GM21360 (cell line): ENCODE measurements at regions not wholly inside any gene's neighbourhood (a gene's known extent, or its start where the extent isn't known, plus 50 kb on each side); places are given as distances from the start of the nearest gene placed in this dataset.
"Not testable (repeated sequence)": the region's sequence is repeated elsewhere in the genome, so short reads cannot be mapped to it uniquely, and the experiment has no call there.

ENCODE experiments used
- ATAC-seq: cut with Tn5 transposase; IDR thresholded peaks from one replicate; pipeline ENCODE4 v1.9.1; 2021; ENCODE audit warnings: mild to moderate bottlenecking, moderate library complexity; ENCODE audit not compliant: unreplicated experiment

GRCh38 chr1:58076258-58076657, 470.3 kb downstream of the OMA1 start:
- no peak for ATAC-seq

DNA sequence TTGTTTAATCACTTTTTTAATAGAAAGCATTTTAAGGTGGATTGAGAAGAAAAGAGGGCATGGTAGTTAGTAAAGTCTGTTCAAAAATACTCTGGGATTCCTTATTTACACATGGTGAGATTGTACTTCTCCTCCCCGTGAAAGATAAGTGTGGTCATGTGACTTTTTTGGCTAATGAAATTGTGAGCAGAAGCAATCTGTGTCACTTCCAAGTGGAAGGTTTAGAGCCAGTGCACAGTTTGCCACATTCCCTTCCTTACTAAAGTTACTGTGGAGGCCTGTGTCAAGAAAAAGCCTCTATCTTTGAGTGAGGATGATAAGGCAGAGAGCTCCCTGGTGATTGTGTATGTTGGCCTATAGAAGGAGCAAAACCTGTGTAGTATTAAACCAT, 471.3 kb downstream of the OMA1 start:
- ATAC-seq, result no peak

GRCh38 chr1:58072450-58072849, 474.1 kb downstream of the OMA1 start:
- ATAC-seq, result no peak

DNA sequence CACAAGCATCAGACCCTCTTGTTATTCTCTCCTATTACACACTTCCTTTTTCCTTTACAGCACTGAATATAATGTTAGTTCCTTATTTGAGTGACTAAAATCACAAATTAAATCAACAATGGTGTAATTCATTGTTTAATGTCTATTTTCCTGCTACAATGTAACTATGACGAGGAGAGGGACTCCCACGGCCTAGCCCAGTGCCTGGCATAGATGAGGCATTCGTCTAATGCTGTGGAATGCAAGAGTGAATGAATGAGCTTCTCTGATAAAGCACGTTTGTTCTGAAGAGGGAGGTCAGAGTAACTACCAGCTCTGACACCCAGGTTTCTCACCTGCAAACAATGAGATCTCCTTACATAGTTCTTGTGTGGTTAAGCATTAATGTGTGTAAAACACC, 479.4 kb downstream of the OMA1 start:
- ATAC-seq, result no peak

GRCh38 chr1:58065520-58065919, 481.0 kb downstream of the OMA1 start:
- ATAC-seq, result no peak

DNA sequence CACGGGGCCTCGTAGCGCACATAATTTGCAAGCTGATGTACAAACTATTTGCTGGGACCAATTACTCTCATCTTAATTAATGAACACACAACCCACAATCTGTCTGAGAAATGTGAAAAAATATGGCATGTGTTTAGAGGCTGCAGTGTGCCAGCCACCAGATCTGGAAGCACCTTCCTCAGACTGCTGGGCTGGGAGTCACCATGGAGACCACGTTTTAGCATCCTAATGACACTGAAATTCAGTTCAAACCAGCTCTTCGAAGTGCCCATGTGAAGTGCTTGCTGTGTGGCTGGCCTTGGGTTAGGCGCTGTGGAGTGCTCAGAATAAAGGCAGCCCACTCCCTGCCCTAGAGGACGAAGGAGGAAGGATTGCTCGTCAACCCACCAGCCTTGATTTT, 482.4 kb downstream of the OMA1 start:
- ATAC-seq, result no peak

- ATAC-seq, result no peak
Observed at GRCh38 chr1:58063095-58063494, 483.4 kb downstream of the OMA1 start.

DNA sequence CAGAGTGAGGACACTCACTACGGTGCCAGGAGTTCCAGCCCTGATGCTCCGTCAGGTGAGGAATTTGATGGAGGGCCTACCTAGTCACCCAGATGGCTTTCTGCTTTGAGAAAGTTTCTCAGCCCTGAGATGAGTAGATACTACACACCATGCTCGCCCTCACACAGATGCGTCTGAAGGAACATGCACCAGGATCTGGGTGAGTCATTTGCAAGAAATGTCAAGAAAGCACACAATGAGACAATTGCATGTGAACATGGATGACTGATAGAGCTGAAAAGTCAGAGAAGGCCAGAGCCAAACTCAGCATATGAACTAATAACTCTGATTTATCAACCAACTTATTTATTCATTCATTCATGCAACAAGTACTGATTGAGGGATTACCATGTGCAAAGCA, 483.9 kb downstream of the OMA1 start:
- ATAC-seq, result no peak

DNA sequence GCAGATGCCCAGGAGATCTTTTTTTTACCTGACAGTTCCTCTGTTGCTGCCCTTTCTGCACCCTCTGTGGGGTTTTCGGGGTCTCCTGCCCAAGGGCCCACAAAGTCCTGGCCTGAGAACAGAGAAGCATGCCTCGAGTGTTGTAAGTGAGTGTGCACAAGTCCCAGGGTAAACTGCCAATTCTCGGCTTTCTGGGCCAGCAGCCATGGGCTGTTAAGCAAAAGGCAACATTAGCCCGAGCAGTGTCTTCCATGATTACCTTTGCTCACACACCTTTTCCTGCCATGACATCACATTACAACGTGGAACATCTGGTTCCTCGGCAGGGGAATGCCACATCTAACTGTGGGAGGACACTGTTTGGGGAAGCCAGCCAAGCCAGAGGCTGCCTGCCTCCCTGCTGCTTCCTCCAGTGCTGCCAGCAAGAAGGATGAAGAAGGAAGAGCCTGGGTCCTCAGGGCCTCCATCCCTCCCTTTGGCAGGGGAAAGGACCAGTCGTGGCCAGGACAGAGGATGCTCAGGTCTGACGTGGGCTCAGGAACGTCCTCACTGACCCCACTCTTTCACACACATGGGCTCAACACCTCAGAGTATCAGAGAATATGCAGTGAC, 485.9 kb downstream of the OMA1 start:
- no peak for ATAC-seq

GRCh38 chr1:58059789-58060188, 486.7 kb downstream of the OMA1 start:
- ATAC-seq, result no peak

GRCh38 chr1:58058323-58058722, 488.2 kb downstream of the OMA1 start:
- ATAC-seq, result no peak

DNA sequence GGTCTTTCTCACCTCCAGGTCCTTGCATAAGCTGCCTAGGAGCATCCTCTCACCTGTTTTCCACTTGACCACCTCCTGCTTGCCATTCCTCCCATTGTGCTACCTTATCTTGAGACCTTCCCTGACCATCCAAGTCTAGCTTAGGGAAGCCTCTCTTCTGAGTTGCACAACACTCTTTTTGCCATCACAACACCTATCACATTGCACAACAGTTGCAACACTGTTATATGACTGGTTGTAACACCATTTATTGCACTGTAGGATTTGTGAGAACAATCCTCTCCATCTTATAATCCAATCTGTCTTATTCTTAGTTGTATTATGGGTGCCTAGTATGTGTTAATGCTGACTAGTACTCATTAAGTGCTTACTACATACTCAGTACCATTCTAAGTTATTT, 488.7 kb downstream of the OMA1 start:
- ATAC-seq, result no peak

DNA sequence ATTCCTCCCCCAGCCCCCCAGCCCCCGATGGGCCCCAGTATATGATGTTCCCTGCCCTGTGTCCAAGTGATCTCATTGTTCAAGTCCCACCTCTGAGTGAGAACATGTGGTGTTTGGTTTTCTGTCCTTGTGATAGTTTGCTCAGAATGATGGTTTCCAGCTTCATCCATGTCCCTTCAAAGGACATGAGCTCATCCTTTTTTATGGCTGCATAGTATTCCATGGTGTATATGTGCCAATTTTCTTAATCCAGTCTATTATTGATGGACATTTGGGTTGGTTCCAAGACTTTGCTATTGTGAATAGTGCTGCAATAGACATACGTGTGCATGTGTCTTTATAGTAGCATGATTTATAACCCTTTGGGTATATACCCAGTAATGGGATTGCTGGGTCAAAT, 495.3 kb downstream of the OMA1 start:
- ATAC-seq, result not testable (repeated sequence)

DNA sequence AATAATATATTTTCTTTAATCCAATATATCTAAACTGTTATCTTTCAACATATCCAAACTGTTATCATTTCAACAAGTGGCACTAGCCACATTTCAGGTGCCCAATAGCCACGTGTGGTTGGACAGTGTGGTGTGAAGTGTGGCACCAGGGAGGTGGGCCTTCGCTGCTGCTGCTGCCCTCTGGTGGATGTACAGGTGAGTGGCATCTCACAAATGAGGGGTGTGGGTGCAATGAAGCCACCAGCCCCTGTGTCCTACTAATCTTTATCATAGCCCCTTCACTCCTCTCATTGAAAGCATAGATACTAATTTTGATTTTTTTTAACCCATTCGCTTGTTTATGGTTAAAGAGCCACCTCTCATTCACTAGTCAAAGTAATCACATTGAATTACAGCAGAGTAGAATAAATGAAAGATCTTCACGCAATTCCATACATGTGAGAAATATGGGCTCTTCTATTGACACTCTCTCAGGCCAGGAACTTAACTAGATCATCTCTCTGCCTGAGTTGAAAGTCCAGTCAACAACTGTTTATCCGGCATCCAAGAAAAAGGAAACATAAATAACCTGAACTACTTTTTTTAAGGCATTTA, 499.2 kb downstream of the OMA1 start:
- no peak for ATAC-seq

GRCh38 chr1:58045094-58045705, 501.3 kb downstream of the OMA1 start:
- ATAC-seq, result no peak

- ATAC-seq, result no peak
Observed at GRCh38 chr1:58041621-58042020, 504.9 kb downstream of the OMA1 start.

GRCh38 chr1:58038574-58038973, 508.0 kb downstream of the OMA1 start:
- ATAC-seq, result no peak

- no peak for ATAC-seq
Observed at GRCh38 chr1:58035523-58035922, 511.0 kb downstream of the OMA1 start.

GRCh38 chr1:58033311-58033710, 513.2 kb downstream of the OMA1 start:
- no peak for ATAC-seq

GRCh38 chr1:58032611-58033073, 513.9 kb downstream of the OMA1 start:
- ATAC-seq, result no peak

- ATAC-seq, result no peak
Observed at GRCh38 chr1:58031416-58031815, 515.1 kb downstream of the OMA1 start.

GRCh38 chr1:58030456-58030855, 516.1 kb downstream of the OMA1 start:
- ATAC-seq, result no peak

GRCh38 chr1:58017641-58018040, 528.9 kb downstream of the OMA1 start:
- no peak for ATAC-seq
